ENCODE measurements at regions not wholly inside any gene's neighbourhood (a gene's known extent, or its start where the extent isn't known, plus 50 kb on each side); places are given as distances from the start of the nearest gene placed in this dataset.

DNA sequence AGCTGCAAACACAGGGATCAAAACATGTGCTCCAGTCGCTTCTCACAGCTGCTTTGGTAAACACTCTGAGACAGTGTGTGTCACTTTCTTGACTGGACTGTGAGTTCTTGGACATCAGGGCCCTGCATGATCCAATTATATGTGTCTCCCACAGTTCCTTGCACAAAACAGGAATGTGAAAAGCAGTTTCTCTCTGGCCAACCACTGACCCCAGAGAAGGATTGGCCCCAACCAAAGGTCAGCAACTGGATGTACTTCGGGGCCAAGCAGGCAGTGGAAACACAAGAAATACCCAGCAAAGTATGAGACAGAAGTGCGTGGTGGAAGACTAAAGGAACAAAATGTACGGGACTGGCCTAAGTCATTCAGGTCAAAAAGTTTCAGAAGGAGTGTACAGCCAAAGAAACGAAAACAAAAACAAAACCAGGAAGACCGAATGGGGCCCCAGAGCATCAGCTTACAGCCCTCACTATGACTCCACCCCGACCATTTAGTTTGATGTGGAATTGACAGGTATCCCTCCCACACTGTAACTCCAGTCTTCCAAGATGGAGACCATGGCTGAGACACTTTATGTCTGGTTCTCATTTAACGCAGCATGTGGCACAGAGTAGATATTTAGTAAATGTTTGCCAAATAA lies 76.7 kb upstream of the LPP start:
- no peak for DNase-seq

DNA sequence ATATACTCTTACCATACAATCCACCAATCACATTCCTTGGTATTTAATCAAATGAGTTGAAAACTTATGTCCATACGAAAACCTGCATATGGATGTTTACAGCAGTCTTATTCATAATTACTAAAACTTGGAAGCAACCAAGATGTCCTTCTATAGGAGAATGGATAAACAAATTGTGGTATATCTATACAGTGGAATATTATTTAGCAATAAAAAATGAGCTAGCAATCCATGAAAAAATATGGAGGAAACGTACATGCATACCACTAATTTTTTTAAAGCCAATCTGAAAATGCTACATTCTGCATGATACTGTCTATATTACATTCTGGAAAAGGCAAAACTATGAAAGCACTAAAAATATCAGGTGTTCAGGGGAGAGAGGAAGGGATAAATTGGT lies 73.9 kb upstream of the LPP start:
- DNase-seq = no peak

DNA sequence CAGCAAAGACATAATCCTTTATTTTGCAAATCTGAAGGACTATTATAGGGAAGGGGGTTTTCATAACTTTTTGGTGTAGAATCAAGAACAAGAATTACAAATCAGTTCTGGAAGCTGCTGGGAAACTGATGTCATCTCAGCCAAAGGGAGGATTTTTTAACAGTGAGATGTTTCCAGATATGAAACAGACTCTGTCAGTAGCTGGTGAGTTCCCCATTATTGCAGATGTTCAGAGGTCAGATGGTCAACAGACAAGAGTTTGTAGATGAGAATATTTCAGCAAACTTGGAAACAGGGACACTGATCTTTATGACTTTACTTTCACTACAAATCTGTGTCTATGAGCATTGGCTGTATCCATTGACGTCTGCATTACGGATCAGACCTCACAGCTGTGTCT lies 71.9 kb upstream of the LPP start:
- no peak for DNase-seq

DNA sequence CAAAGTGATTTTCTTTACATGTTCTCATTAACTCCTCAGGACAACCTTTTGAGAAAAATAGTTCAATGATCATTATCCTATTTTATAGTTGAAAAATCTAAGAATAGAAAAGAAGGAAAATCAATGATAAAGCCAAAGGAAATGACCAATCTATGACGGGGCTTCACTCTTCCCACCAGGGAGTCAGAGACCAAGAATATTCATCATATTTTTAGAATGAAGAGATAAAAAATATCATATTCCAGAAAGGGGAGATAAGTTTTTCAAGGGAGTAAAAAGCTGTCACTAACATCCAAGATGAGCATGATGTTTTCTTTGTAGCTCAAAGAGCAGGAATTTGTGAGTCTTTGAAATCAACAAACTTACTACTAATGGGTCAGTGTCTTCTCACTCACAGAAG lies 71.5 kb upstream of the LPP start:
- no peak for DNase-seq

DNA sequence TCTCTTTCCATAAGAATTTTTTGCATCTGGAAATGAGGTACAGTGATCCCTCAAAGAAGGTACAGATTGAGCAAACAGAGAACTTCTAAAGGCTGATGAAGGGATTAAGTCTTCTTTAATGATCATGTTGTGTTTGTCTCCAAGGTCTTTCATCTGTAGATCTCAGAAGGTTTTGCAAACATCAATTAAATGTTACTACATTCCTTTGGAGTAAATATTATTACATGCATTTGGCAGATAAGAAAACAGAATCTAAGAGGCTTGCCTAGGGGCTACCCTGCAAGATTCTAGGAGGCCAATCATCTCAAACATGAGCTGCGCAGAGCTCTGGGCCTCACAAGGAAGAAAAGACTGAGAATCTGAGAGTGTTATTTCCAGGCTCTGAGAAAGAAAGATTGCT lies 70.9 kb upstream of the LPP start:
- no peak for DNase-seq

DNA sequence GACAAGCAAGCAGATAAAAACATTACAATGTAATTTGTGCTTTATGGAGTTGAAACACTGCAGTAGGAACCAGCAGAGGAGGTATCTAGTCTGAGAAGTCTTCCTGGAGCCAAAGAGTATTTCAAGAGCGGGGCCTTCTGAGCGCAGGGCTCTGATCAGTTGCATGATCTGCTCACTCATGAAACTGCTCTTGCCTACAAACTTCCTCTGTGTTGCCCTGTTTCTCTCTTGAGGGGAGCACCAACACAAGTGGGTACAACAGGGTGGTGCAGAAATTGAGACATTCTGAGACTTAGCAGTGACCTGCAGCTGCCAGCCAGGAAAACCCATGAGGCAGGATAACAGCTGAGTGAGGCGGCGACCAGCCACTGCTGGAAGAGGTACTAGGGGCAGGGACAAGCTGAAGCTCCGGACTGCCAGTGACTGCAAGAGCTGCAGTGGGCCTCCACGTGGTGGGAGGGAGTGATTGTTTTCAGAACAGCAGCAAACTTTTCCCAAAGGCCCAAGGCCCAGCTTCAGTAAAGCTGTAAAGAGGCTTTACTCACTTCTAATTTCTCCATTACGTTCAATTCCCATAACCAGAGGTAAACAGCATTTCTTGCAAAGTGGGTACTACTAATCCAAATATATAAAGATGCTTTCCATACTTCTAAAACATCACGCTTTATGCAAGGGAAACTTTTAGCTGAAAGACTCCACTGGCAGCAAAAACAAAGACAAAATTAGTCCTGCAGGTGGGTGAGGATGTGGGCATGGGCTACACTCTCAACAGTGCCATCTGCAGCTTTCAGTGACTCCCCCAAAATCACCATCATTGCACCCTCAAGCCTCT lies 69.0 kb upstream of the LPP start:
- no peak for DNase-seq

DNA sequence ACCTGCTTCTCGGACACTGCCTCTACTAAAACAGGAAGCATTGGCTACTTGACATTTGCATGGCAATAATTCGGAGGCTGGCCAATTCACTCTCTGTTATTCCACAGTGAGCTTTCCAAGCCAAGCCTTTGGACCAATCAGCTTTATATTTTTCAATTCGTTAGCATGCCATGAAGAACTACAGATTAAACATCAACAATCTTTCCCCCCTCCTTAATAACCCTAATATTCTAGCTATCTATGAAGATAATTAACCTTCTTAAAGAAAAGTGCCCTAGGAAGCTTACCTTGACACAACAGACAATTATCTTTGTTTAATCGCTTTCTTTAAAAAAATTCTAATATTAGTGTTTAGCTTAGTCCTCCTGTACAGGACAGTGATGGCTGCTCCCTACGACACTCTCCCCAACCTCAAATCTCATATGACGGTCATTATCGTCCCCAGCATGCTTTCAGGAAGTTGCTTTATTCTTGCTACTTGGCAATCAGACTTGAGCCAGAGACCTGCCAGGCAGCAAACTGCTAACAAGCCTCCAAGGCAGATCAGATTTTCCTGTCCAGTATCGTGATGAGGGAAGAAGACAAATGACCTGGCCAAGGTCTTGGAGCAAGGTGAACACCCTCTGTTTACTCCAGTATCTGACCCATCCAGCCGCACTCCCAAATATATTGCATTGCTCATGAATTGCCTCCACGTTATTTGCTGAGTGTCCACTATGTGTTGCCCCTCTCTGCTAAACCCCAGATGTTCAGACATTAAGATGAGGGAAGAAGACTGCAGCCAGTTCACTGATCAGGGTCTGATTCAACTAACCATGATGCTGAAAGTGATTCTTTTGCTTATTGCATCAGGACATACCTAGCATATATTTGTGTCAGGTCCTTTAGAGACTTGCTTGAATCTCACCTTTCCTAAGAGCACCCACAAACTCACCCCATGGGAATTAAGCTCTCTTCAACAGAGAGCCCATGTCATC lies 68.1 kb upstream of the LPP start:
- DNase-seq = no peak

DNA sequence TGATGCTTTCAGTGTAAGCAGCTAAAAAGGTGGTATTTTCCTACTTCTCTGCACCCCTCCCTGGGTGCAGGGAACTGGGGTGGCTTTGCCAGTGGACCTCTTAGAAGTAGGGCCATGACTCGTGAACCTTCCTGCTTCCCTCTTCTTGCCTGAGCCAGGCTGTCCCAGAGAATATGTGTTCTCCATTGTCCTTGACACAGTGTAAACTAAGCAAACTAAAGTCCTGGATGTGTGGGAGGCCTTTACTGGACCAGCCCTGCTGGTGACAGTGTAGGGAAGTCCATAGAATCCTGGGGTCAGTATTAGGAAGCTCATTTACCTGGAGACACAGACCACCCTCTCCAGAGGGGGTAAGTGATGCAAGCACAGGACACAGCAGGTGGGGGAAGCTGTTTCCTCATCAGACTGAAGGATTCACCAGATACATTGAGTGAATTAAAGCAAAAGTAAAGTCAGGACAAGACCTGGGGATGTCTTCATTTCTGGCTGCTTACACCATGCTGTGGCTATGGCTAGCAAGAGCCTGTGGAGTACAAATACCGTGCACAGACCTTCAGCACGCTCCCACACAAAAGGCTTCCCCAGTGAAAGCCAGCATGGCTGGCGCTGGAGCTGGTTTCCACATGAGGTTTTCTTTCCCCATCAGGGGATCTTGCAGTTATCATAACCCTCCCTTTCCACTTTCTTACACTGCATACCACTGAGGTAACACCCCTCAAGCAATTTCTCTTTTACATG lies 64.8 kb upstream of the LPP start:
- DNase-seq = no peak

DNA sequence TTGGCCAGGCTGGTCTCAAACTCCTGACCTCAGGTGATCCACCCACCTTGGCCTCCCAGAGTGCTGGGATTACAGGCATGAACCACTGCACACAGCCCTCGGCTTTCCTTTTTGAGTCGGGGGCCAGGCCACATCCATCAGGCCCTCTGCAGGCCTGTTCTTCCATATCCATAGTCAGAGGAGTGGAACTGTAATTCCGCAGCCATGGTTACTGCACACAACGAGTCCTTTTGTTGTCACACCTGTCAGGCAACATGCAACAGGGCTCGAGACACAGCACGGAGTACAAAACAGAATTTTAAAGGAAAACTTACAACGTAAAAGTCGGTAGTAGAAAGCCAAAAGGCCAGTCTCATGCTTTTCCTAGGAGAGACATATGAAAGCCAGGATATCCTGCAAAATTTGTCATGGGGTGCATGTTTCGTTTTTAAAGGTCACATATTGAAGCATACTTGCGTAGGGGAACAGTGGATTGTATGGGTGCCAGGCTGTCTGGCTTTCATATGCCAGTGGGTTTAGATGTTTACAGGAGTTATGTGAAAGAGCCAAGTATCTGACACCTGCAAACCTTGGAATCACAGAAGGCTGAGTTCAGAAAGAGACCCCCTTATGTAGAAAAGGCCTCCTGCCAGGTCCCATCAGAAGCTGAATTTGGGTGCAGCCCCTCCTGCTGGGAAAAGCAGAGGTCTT lies 63.2 kb upstream of the LPP start:
- DNase-seq = peak in 2 of 3 experiments; percentile 59 to 86

DNA sequence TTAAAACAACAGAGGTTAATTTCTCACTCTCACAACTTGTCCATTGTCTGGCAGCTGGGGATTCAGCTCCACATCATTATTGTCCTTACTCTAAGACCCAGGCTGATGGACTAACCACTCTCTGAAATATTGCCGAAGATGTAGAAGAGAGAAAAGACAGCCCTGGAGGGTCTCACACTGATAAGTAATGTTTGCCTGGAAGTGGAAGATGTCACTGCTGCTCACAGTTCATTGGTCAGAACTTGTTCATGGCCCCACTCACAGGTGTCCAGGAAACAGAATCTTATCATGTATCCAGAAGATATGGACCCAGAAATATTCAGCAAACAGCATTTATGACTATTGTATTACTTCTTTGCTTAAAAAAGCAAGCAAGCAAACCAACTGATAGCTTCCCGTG lies 62.2 kb upstream of the LPP start:
- DNase-seq = no peak

DNA sequence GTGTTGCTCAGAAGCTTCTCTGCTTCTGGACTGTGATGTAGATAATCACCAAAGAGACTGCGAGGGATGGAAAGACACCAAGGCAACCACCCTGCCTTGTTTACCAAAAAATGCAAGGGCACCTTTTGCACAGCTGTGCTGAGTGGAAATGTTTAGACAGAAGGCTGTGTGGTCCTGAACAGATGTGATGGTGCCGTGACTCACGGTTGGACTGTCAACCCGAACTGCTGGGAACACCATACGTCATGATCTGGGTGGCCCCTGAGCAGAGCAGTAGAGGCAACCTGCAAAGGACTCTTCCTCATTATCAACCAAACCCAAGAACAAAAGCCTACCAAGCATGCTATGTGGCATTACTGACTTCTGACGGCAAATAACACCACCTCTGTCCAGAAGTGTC lies 61.3 kb upstream of the LPP start:
- no peak for DNase-seq

DNA sequence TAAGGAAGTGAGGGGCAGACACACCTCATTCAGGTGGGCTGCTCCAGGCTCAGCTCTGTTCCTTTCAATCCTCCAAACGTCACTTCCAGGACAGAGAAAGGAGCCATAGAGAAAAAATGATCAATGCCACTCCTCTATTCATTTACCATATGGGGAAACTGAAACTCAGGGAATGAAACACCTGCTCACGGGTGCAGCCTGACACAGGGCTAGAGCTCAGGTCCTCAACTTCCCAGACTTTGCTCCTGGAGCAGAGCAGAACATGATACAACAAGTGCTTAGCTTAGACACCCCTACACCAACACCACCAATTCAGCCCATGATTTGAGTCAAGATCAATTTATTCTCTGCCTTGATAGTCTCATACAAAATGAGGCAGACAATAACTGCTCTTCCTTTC lies 58.5 kb upstream of the LPP start:
- no peak for DNase-seq

DNA sequence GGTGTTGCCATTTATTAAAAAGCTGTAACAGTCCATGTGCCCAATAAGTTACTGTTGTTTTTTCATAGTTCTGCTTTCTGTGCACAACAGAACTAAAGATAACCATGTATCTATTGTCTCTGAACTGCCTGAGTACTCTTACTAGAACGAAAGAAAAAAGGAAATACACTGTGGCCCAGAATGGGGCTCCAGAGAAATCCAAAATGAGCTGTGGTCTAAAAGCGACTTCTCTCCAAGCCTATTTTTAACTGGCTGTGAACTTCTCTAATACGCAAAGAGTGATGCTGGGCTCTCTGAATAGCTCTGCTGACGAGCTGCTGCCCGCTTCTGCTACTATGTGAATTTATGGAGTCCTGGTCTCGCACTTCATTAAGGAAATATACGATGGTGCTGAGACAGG lies 56.2 kb upstream of the LPP start:
- no peak for DNase-seq

DNA sequence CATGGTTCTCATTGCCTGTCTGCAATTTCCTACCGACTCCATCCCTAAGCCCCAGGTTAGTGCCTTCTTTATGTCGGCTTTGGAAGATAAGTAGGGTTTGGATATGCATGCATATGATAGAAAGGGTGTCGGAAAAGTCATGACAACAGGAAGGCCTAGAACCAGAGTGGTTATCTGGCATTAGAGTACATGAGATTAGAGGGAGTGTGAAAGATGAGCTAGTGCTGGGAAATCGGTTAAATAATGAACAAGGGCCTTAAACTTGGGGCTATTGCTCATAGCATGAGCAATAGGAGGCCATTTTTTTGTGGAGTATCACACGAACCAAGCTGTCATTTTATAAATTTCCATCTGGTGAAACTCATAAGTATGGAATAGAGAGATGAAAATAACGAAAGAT lies 54.0 kb upstream of the LPP start:
- no peak for DNase-seq

DNA sequence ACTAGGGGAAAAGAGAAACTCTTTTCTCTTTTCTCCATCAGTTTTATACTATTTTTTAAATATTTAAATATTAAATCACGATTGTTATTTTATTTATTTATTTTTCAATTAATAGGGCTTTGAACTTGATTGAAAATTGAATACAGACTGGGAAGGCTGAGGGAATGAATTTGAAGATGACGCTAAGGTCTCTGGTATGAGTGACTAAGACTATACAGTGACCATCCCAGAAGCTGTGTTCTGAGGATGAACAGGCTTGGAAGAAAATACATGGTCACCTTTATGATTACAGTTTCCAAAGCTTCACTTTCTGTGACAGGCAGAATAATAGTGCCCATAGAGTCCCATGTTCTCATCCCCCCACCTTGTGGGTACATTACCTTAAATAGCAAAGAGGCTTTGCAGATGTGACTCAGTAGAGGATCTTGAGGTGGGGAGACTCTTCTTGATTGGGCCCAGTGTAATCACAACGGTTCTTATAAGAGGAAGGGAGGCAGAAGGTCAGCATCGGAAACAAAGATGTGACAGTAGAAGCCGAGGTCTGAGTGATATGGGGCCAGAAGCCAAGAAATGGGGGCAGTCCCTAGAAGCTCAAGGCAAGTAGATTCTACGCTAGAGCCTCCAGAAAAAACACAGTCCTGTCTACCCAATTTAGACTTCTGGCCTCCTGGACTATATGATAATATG lies 51.0 kb upstream of the LPP start:
- DNase-seq = no peak

DNA sequence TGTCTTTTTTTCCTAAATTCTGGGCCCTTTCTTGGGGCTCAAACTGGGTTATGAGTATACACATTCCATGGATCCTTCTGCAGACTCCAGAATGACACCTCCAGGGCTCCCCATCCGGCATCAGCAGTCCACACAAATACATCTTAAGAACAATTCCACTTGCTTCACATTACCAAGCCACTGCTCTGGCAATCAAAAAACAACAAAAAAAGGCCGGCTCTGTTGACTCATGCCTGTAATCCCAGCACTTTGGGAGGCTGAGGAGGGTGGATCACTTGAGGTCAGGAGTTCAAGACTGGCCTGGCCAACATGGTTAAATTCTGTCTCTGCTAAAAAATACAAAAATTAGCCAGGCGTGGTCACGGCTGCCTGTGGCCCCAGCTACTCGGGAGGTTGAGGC lies 49.9 kb upstream of the LPP start:
- DNase-seq = no peak

Data from NCI-H1417 (cell line).